Heart left ventricle (tissue), 16 donors: ENCODE measurements at regions not wholly inside any gene's neighbourhood (a gene's known extent, or its start where the extent isn't known, plus 50 kb on each side); places are given as distances from the start of the nearest gene placed in this dataset.
"Not testable (repeated sequence)": the region's sequence is repeated elsewhere in the genome, so short reads cannot be mapped to it uniquely, and the experiment has no call there.

Experiments used
- ATAC-seq, 4 donors: fragments of 200-7000 bp; cut with Tn5 transposase; one replicate each; pipeline ENCODE4 v1.9.1; 2020 to 2022; ENCODE audit warnings: moderate library complexity in 4 of 4, mild to moderate bottlenecking in 3 of 4, moderate number of reproducible peaks in 1 of 4
- DNase-seq, 5 donors: peaks; one replicate each; pipeline ENCODE4 v3.0.0-alpha.2; 2020
- H3K27ac ChIP-seq, 12 donors: fragments of 200-600 bp; sonication (generic) in 4 of 12; one replicate each; pipeline versions ENCODE4 v1.5.0 to v1.8.0; 2016 to 2022; ENCODE audit warnings: mild to moderate bottlenecking in 2 of 12
- H3K27me3 ChIP-seq, 9 donors: fragments of 200-600 bp; sonication (generic) in 2 of 9; one replicate each; pipeline versions ENCODE4 v1.5.1 to v1.8.0; 2016 to 2022; ENCODE audit warnings: mild to moderate bottlenecking in 3 of 9
- H3K36me3 ChIP-seq, 9 donors: fragments of 200-600 bp; sonication (generic) in 2 of 9; one replicate each; pipeline versions ENCODE4 v1.5.0 to v1.8.0; 2018 to 2022; ENCODE audit warnings: mild to moderate bottlenecking in 2 of 9
- H3K4me1 ChIP-seq, 12 donors: fragments of 200-600 bp; sonication (generic) in 4 of 12; one replicate each; pipeline versions ENCODE4 v1.5.0 to v1.8.0; 2016 to 2022; ENCODE audit warnings: mild to moderate bottlenecking in 3 of 12
- H3K4me3 ChIP-seq, 12 donors: fragments of 200-600 bp; sonication (generic) in 4 of 12; one replicate each; pipeline versions ENCODE4 v1.5.0 to v1.8.0; 2017 to 2022; ENCODE audit warnings: mild to moderate bottlenecking in 9 of 12, moderate library complexity in 4 of 12
- H3K9me3 ChIP-seq, 12 donors: fragments of 200-600 bp; sonication (generic) in 4 of 12; one replicate each; pipeline versions ENCODE4 v1.5.0 to v1.8.0; 2016 to 2022; ENCODE audit warnings: mild to moderate bottlenecking in 1 of 12
- CTCF ChIP-seq, 12 donors: fragments of 200-600 bp; sonication (generic) in 4 of 12; IDR thresholded peaks; one replicate each; pipeline versions ENCODE4 v1.5.0 to v1.8.0; 2018 to 2022; ENCODE audit warnings: antibody characterized with exemption in 12 of 12, mild to moderate bottlenecking in 5 of 12
- POLR2A ChIP-seq, 2 donors: fragments of 450-650 bp; IDR thresholded peaks; one replicate each; pipeline ENCODE4 v1.6.1; 2017; ENCODE audit warnings: antibody characterized with exemption in 2 of 2, mild to moderate bottlenecking in 2 of 2, moderate library complexity in 2 of 2
- WGBS, 4 donors: extraction: QIAGEN DNeasy Blood & Tissue Kit in 2 of 4; methylation state at CpG; one replicate each; pipeline versions ENCODE4 v1.1.5 to v1.1.7; 2013 to 2018; 5-methylcytosine and 5-hydroxymethylcytosine counted together
- intact Hi-C, 10 donors: fragments of 100-400 bp; cut with DNase I; formaldehyde crosslinking; loops; one replicate each; pipeline versions ENCODE4 v1.11.1 to v1.14.2; 2022
- donor health status: ischemic (EF 13 %, LVEDD 7.1; RV severe dilation, severe dysfunction).
- donor health status: healthy with polysubstance abuse.
- donor health status: DM: no; HTN: yes; CAD: no.
- donor health status: DM: no; HTN: no; CAD: no.
- donor health status: ischemic (EF 25% LVEDD 6.9; RV normal size, moderate dysfunction).
- donor health status: ischemic (EF 25% LVEDD 5.7; RV mildly dilated, moderate dysfunction).
- donor health status: healthy.
- donor health status: DM: yes; HTN: yes; CAD: no.
- donor health status: ischemic (EF 35%, LVEDD 5.7; RV mildly dilated, moderate dysfunction).
- donor health status: nonischemic (EF 11% LVEDD 7.7; RV severe dilation, severe dysfunction).
- donor health status: DM: yes; HTN: yes; CAD: no.
- donor health status: PGD.
- donor health status: ischemic (EF 29% LVEDD 5.4; RV normal size, mild dysfunction).
- donor health status: nonischemic (EF 23%, LVEDD 6.1; RV moderate dilation, normal function).

- WGBS, 4 donors: 61 to 83% (median 72%) methylated on average over 1 of the region's 1 CpG
- no peak for ATAC-seq
Observed at GRCh38 chr2:208608122-208608835, 201.7 kb downstream of the PTH2R start.

GRCh38 chr2:208609166-208609804 lies 202.7 kb downstream of the PTH2R start:
- ATAC-seq (no peak), DNase-seq (no peak)
- intact Hi-C loops: loop anchor here in 1 of 10 donors (10.0 kb wide), 1 partner anchor 106 kb away; no protein-coding TSS in a partner anchor
- peaks cover 0 to 12% (median 1%) of the 10 kb centered on the region in 12 donors for H3K9me3 ChIP-seq
- H3K27me3 ChIP-seq: no peaks in the 10 kb centered on the region
- H3K27ac ChIP-seq: no peak overlapping the region
- no peak overlapping the region for H3K4me3 ChIP-seq
- WGBS, 4 donors: 63 to 72% (median 68%) methylated on average over 2 of the region's 2 CpGs
- H3K36me3 ChIP-seq: no peaks in the 10 kb centered on the region
- no peaks in the 10 kb centered on the region for H3K4me1 ChIP-seq
- TF ChIP-seq POLR2A (IDR thresholded peaks at IDR 0.05) (no peak), CTCF (IDR thresholded peaks at IDR 0.05) (no peak)

More at GRCh38 chr2:208608122-208608835, 201.7 kb downstream of the PTH2R start:
- Histone ChIP-seq H3K4me3 (no peak overlapping the region), H3K27me3 (no peaks in the 10 kb centered on the region), H3K27ac (no peak overlapping the region), H3K9me3 (peaks cover 0 to 12% (median 1%) of the 10 kb centered on the region in 12 donors), H3K36me3 (no peaks in the 10 kb centered on the region), H3K4me1 (no peaks in the 10 kb centered on the region)
- DNase-seq: no peak
- TF ChIP-seq POLR2A (IDR thresholded peaks at IDR 0.05) (no peak), CTCF (IDR thresholded peaks at IDR 0.05) (no peak)
- intact Hi-C loops: loop anchor here in 1 of 10 donors (10.0 kb wide), 1 partner anchor 107 kb away; no protein-coding TSS in a partner anchor

GRCh38 chr2:208615675-208616074 lies 209.1 kb downstream of the PTH2R start:
- intact Hi-C loops, H3K4me3 ChIP-seq, H3K27me3 ChIP-seq, ATAC-seq, DNase-seq, H3K36me3 ChIP-seq, H3K4me1 ChIP-seq, H3K27ac ChIP-seq: not testable (repeated sequence)
- peaks cover 0 to 12% (median 1%) of the 10 kb centered on the region in 12 donors for H3K9me3 ChIP-seq
- WGBS, 4 donors: 21 to 43% (median 38%) methylated on average over 1 of the region's 1 CpG

- 75 to 97% (median 95%) methylated on average over 4 of the region's 4 CpGs for WGBS, 4 donors
Observed at GRCh38 chr2:208618220-208618619, 211.6 kb downstream of the PTH2R start.

More at GRCh38 chr2:208618220-208618619, 211.6 kb downstream of the PTH2R start:
- no peaks in the 10 kb centered on the region for H3K27me3 ChIP-seq
- no peak overlapping the region for H3K27ac ChIP-seq
- no peak overlapping the region for H3K4me3 ChIP-seq
- ATAC-seq (no peak), DNase-seq (no peak)
- H3K4me1 ChIP-seq: no peaks in the 10 kb centered on the region
- H3K36me3 ChIP-seq: no peaks in the 10 kb centered on the region
- H3K9me3 ChIP-seq: peaks cover 0 to 4% (median 0%) of the 10 kb centered on the region in 12 donors
- TF ChIP-seq CTCF (IDR thresholded peaks at IDR 0.05) (no peak), POLR2A (IDR thresholded peaks at IDR 0.05) (no peak)
- intact Hi-C loops: no loop called here
